Neural progenitor cell (in vitro differentiated cells): ENCODE measurements at regions not wholly inside any gene's neighbourhood (a gene's known extent, or its start where the extent isn't known, plus 50 kb on each side); places are given as distances from the start of the nearest gene placed in this dataset.

Experiments used
- EZH2 ChIP-seq: fragments of 200-600 bp; sonication (generic); IDR thresholded peaks from 2 replicates; pipeline ENCODE4 v1.6.1; 2017; ENCODE audit warnings: antibody characterized with exemption, mild to moderate bottlenecking, moderate library complexity
- TF ChIP-seq, protein P1 (sequence below): fragments of 200-600 bp; sonication (generic); IDR thresholded peaks from 2 replicates; pipeline ENCODE4 v1.5.1; 2017; ENCODE audit warnings: antibody characterized with exemption, mild to moderate bottlenecking

DNA sequence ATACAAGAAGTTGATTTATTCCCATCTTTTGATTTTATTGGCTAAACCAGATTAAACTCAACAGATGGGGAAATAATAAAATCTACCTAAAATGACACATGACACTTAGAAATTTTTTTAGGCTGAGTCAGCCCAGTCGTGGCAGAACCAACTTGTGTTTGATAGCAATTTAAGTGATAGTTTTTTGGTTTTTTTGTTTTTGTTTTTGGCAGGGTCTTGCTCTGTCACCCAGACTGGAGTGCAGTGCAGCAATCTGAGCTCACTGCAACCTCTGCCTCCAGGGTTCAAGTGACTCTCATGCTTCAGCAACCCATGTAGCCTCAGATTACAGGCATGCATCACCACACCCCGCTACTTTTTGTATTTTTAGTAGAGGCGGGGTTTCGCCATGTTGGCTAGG lies 370.3 kb upstream of the NOCT start:
- TF ChIP-seq, protein P1, sequence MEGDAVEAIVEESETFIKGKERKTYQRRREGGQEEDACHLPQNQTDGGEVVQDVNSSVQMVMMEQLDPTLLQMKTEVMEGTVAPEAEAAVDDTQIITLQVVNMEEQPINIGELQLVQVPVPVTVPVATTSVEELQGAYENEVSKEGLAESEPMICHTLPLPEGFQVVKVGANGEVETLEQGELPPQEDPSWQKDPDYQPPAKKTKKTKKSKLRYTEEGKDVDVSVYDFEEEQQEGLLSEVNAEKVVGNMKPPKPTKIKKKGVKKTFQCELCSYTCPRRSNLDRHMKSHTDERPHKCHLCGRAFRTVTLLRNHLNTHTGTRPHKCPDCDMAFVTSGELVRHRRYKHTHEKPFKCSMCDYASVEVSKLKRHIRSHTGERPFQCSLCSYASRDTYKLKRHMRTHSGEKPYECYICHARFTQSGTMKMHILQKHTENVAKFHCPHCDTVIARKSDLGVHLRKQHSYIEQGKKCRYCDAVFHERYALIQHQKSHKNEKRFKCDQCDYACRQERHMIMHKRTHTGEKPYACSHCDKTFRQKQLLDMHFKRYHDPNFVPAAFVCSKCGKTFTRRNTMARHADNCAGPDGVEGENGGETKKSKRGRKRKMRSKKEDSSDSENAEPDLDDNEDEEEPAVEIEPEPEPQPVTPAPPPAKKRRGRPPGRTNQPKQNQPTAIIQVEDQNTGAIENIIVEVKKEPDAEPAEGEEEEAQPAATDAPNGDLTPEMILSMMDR = no peak
- TF ChIP-seq EZH2 = no peak
